ENCODE measurements at regions not wholly inside any gene's neighbourhood (a gene's known extent, or its start where the extent isn't known, plus 50 kb on each side); places are given as distances from the start of the nearest gene placed in this dataset.
"Not testable (repeated sequence)": the region's sequence is repeated elsewhere in the genome, so short reads cannot be mapped to it uniquely, and the experiment has no call there.

DNA sequence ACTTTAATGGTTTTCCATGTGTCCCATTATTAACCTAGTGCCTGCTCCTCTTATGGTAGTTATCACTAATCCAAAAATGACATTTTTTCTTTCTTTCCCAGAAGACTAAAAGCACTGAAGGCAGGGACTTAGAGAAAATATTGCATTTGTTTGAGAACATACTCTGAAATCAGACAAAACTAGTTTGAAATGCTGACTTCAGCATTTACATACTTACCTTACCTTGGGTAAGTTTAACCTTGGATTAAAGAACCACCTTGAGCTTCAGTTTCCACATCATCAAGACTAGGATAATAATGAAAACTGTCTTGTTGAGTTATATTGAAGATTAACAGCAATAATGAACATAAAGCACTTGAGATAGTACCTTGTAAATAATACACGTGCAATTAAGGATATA, 413.0 kb downstream of the SOX2 start:
- in situ Hi-C loops (cut with MboI; ENCODE audit: low sequenced_read_pairs) = no loop called here

DNA sequence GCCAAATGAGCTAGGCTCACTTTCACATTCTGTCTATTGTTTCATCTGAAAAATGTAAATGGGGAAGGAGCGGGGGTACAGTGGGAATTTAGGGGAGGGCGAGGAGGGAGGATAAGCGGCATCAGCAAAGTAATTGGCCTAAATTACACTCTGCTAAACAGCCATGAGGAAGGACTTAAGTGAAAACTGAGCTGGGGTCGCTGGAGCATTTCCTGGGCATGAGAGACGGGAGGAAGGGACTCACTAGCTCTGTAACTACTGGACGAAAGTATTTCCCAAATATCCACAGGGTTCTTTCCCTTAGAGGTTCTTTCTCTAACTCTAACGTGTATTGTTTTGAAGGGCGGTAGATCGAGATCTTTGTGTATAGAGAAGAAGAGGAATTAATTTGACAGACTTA, 418.0 kb downstream of the SOX2 start:
- in situ Hi-C loops (cut with MboI; ENCODE audit: low sequenced_read_pairs) = no loop called here

- in situ Hi-C loops (cut with MboI; ENCODE audit: low sequenced_read_pairs) = no loop called here
Measured at GRCh38 chr3:182133752-182134151, 422.0 kb downstream of the SOX2 start.

GRCh38 chr3:182135056-182135455, 423.3 kb downstream of the SOX2 start:
- in situ Hi-C loops (cut with MboI; ENCODE audit: low sequenced_read_pairs) = no loop called here

DNA sequence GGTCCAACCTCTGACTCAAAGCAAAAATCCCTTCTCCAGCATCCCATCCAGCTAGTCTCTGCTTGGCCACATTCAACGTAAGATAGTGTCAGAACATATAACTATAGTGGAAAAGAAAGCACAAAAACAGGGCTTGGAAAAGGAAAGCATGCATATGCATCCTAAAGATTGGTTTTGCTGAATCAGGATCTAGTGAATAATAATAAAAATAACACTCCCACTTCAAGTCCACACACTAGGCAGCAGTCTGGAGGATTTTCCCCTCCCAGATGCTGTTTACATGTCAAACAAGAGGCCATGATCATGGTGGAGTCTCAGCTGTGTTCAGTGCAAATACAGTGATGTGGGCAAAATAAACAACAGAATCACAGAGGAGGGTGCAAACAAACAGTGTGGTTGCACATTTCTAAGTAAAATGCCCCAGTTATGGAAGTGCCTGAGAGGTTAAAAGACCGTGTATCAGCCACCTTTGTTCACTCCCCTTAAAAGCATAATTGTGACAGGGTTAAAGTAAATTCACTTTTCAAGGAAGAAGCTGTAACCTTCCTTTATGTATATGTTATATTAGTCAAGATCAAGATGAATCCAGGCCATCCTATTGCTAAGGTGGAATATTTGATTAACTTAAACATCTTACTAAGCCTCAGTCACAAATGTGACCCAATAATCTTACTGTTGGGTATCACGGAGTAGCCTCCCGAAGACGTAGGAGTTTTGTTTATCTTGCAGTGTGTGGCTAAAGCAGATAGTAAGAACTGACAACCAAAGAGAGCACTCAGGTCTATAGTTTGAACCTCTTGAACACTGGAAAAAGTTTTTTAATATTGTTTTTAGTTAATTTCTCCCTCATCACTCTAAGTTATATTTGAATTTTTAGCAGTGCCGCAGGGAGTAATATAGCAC, 424.5 kb downstream of the SOX2 start:
- in situ Hi-C loops (cut with MboI; ENCODE audit: low sequenced_read_pairs) = no loop called here

- in situ Hi-C loops (cut with MboI; ENCODE audit: low sequenced_read_pairs) = no loop called here
Measured at GRCh38 chr3:182138393-182138792, 426.7 kb downstream of the SOX2 start.

DNA sequence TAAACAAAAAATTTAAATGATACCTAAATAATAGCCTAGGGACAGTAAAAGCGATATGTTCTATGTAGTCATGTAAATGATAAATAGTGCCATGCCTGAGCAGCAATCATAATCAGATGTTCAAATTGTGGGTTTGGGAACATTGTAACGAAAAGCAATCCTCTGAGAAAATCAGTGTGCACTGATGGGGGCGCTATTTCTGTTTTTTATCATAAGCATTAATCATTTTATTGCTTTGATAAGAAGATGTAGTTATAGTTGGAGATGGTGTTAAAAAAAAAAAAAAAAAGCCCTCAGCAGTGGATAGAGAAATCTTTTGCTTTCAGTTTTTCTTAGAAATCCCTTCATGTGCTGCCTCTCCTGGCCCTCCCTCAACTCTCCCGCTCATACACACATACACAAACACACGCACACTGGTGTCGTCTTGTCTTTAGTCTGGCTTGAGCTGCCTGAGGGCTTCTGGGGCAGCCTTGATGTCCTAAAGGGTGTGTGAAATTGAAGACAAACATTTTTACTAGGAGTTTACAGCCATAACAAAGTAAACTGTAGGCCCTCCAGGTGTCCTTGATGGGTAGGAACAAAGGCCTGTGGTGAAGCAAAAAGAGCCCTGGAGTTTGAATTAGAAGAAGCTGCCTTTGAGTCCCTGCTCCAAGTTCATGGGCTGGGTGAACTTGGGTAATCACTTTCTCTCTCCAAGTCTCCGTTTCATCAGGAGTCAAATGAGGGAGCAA, 428.1 kb downstream of the SOX2 start:
- in situ Hi-C loops (cut with MboI; ENCODE audit: low sequenced_read_pairs) = no loop called here

- in situ Hi-C loops (cut with MboI; ENCODE audit: low sequenced_read_pairs) = no loop called here
Measured at GRCh38 chr3:182142928-182143327, 431.2 kb downstream of the SOX2 start.

- in situ Hi-C loops (cut with MboI; ENCODE audit: low sequenced_read_pairs) = no loop called here
Measured at GRCh38 chr3:182143903-182144302, 432.2 kb downstream of the SOX2 start.

DNA sequence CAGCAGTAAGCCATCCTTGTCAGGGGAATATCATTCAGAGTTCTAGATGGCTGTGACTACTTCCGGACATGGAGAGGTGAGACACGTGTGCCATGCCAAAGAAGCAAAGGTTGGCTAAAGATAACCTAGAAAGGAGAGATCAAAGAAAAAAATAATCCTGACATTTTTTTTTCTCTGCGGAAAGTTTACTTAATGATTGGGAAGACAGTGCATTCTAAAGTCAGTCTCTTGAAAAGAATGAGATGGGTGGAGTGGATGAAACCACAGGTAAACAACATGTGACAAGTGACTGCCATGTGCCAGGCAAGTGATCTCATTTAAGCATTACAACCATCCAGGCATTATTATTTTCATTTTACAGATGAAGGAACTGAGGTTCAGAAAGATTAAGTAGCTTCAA, 436.6 kb downstream of the SOX2 start:
- in situ Hi-C loops (cut with MboI; ENCODE audit: low sequenced_read_pairs) = no loop called here

DNA sequence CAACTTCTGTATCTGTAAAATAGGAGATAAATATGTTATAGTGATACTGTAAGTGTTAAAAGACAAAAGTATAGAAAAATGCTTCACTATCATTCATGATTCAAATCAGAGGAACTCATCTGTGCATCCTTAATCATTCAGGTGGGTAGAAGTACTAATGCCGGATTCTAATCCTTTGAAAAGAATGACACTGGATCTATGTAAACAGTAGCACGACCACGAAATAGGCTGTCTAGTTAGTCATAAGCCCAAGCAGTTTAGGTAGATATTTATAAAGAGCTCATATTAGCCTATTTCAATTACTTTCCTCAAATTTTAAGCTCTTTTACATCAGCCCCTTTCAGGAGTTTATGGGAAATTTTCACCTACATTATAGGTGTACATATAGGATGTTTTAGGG, 437.9 kb downstream of the SOX2 start:
- in situ Hi-C loops (cut with MboI; ENCODE audit: low sequenced_read_pairs) = no loop called here

- in situ Hi-C loops (cut with MboI; ENCODE audit: low sequenced_read_pairs) = not testable (repeated sequence)
Measured at GRCh38 chr3:182156326-182156725, 444.6 kb downstream of the SOX2 start.

- in situ Hi-C loops (cut with MboI; ENCODE audit: low sequenced_read_pairs) = no loop called here
Measured at GRCh38 chr3:182165234-182165633, 453.5 kb downstream of the SOX2 start.

DNA sequence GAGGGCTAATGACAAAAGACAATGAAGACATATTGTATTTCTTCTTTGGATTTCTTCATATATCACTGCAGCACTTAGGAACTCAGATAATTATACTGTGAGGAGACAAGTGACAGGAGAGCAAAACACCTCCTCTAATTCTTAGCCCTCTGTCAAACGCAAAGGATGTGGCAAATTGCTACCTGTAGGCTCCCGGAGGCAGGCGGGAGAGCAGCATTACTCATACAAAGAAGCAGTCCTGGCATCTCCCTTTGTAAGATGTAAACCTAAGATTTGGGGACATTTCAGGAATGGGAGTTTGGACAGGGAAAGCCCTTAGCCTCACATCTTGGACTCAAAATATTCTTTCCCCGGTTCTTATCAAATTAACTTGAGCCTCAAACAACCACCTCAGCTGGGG, 460.8 kb downstream of the SOX2 start:
- in situ Hi-C loops (cut with MboI; ENCODE audit: low sequenced_read_pairs) = no loop called here

DNA sequence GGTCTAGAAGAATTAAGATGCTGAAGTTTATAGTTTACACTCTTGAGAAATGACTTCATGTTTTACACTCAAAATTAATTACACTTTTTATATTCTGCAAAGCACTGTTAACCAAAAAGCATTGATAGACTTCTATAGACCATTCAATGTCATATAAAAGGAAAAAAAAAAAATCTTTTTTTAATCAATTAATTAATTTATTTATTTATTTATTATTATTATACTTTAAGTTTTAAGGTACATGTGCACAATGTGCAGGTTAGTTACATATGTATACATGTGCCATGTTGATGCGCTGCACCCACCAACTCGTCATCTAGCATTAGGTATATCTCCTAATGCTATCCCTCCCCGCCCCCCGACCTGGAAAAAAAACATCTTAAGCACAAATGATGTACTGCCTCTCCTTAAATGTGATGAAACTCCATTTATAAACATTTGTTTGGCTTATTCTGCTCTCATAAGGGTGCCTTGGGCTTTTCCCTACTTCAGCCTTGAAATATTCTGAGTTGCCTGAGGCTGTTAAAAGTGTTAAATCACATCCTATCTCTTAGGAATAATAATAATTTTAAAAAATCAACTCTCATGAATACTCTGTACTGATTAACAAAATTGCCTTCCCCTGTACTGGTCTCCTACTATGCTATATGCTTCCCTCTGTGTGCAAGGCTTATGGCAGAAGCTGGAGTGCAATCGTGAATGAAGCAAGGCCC, 466.9 kb downstream of the SOX2 start:
- in situ Hi-C loops (cut with MboI; ENCODE audit: low sequenced_read_pairs) = no loop called here

DNA sequence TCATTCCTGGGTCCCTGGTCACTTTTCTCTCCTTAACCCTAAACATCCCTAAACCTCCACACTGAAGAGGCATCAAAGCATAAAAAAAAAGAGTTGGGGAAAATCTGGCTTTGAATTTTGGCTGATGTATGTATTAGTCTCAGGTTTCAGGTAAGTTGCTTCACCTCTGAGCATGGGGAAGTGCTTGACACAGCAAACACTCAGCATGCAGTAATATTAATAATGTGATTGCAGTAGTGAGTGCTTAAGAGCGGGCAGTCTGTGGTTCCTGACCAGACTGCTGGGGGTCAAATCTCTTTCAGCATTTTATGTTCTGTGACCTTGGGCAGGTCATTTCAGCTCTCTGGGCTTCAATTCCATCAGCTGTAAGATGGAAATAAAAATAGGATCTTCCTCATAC, 467.9 kb downstream of the SOX2 start:
- in situ Hi-C loops (cut with MboI; ENCODE audit: low sequenced_read_pairs) = no loop called here

- in situ Hi-C loops (cut with MboI; ENCODE audit: low sequenced_read_pairs) = no loop called here
Measured at GRCh38 chr3:182180654-182181385, 469.1 kb downstream of the SOX2 start.

DNA sequence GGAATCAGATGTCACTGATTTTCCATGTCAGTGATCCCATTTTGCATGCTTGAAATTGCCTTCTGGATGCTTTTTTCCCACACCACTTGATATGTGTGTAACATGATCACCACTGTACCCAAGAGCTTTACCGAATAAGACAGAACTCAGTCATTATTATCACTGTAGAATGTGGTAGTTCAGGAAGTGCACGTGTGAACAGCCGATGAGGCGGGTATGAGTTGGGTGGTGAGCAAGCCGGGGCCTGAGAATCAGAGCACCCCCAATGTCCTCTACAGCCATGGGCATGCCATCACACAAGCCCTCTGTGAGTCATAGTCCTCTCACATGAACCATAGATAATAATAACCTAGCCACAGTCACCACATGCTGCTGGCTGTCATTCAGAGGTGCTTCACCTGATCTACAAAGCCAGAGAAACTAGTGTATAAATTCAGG, 470.8 kb downstream of the SOX2 start:
- in situ Hi-C loops (cut with MboI; ENCODE audit: low sequenced_read_pairs) = no loop called here

GRCh38 chr3:182183716-182184430, 472.1 kb downstream of the SOX2 start:
- in situ Hi-C loops (cut with MboI; ENCODE audit: low sequenced_read_pairs) = no loop called here

DNA sequence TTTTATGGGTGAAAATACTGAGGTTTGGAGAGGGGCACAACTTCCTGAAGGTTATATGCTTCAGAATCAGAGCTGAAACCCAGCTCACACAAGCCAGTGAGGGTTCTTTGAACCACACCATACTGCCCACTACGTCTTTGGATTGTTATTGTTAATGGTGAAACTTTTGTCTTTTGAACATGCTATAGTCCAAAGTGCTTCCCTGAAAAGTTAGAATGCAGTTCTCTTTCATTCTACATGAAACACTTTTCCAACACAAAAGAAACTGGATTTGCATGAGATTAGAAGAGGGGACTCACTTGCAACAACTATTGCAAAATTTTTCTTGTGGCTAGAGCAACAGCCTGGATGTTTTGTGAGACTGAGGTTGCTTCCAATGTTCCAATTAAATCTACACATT, 473.6 kb downstream of the SOX2 start:
- in situ Hi-C loops (cut with MboI; ENCODE audit: low sequenced_read_pairs) = no loop called here
